ENCODE measurements at regions not wholly inside any gene's neighbourhood (a gene's known extent, or its start where the extent isn't known, plus 50 kb on each side); places are given as distances from the start of the nearest gene placed in this dataset.
A peak's percentile ranks its signal among the peaks of the same experiment; 100 is the strongest.

DNA sequence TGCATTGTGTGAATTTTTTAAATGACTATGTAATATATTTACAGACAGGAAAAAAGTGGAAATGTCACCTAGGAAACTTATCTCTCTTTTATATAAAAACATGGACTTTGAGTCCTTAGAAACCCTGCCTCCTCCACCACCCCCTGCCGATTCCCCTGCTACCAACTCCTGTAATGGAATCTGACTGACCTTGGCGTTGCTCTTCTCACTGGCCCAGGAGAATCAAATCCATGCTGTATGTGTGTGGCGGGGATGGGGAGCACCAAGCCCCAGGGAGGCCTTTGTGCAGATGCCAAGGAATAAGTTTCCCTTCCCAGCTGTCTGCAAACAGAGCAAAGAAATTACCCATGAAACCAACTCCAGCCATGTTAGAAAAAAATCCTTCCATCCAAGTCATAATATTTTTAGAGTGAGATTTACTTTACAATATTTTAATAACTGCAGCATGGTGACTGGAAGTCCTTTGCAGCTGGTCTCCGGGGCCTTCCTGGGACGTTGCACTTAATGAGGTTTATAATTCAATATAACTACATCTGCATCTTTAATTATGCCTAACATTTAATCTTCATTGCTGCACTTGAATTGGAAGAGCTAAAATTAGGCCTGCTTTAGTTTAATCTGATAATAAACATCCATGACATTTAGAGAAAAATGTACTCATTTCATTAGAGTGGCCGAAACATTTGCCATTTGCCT is 111.4 kb upstream of the CACUL1 start:
- ChIA-PET POLR2A (no interaction called here), CTCF (interaction anchor here (0.6 kb wide), 1 partner anchor 22 kb away, joined by 3 read pairs; no protein-coding TSS in a partner anchor)
- no peaks in the 10 kb centered on the region for H3K36me3 ChIP-seq (ENCODE audit: control insufficient read depth, insufficient read depth, low read length)
- no peak for DNase-seq (ENCODE audit: low read depth)
- H3K4me3 ChIP-seq (ENCODE audit: low read depth, low read length) = no peak overlapping the region
- no peaks in the 10 kb centered on the region for H3K27me3 ChIP-seq (ENCODE audit: control insufficient read depth, insufficient read depth, low read length)
- TF ChIP-seq CTCF (IDR thresholded peaks at IDR 0.05; ENCODE audit: insufficient read depth, low read depth, low read length) = no peak

DNA sequence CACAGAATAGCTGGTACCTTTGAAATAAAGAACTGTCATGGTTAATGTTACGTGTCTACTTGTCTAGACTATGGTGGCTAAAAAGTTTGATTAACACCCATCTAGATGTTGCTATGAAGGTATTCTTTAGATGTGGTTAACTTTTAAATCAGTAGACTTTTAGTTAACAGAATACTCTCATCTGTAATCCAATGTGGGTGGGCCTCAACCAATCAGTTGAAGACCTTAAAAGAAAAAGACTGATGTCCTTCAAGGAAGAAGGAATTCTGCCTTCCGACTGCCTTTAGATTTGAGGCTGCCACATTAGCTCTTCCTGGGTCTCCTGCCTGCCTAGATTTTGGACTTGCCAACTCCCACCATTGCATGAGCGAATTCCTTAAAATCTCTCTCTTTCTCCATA is 113.0 kb upstream of the CACUL1 start:
- Histone ChIP-seq H3K4me3 (ENCODE audit: low read depth, low read length) (no peak overlapping the region), H3K27me3 (ENCODE audit: control insufficient read depth, insufficient read depth, low read length) (no peaks in the 10 kb centered on the region), H3K36me3 (ENCODE audit: control insufficient read depth, insufficient read depth, low read length) (no peaks in the 10 kb centered on the region)
- no peak for TF ChIP-seq CTCF (IDR thresholded peaks at IDR 0.05; ENCODE audit: insufficient read depth, low read depth, low read length)
- DNase-seq (ENCODE audit: low read depth) = no peak
- POLR2A ChIA-PET = no interaction called here
- CTCF ChIA-PET = no interaction called here

GRCh38 chr10:118868589-118868988 is 113.8 kb upstream of the CACUL1 start:
- no peak for DNase-seq (ENCODE audit: low read depth)
- Histone ChIP-seq H3K36me3 (ENCODE audit: control insufficient read depth, insufficient read depth, low read length) (no peaks in the 10 kb centered on the region), H3K27me3 (ENCODE audit: control insufficient read depth, insufficient read depth, low read length) (no peaks in the 10 kb centered on the region), H3K4me3 (ENCODE audit: low read depth, low read length) (no peak overlapping the region)
- ChIA-PET CTCF (no interaction called here), POLR2A (no interaction called here)
- TF ChIP-seq CTCF (IDR thresholded peaks at IDR 0.05; ENCODE audit: insufficient read depth, low read depth, low read length) = no peak

GRCh38 chr10:118870467-118871243 is 115.9 kb upstream of the CACUL1 start:
- ChIA-PET CTCF (interaction anchor here (0.6 to 1.1 kb wide), 2 partner anchors 21 to 288 kb away, joined by 3 to 7 read pairs; no protein-coding TSS in a partner anchor), POLR2A (no interaction called here)
- Histone ChIP-seq H3K4me3 (ENCODE audit: low read depth, low read length) (no peak overlapping the region), H3K36me3 (ENCODE audit: control insufficient read depth, insufficient read depth, low read length) (no peaks in the 10 kb centered on the region), H3K27me3 (ENCODE audit: control insufficient read depth, insufficient read depth, low read length) (no peaks in the 10 kb centered on the region)
- no peak for TF ChIP-seq CTCF (IDR thresholded peaks at IDR 0.05; ENCODE audit: insufficient read depth, low read depth, low read length)
- DNase-seq (ENCODE audit: low read depth) = peak; percentile 10

DNA sequence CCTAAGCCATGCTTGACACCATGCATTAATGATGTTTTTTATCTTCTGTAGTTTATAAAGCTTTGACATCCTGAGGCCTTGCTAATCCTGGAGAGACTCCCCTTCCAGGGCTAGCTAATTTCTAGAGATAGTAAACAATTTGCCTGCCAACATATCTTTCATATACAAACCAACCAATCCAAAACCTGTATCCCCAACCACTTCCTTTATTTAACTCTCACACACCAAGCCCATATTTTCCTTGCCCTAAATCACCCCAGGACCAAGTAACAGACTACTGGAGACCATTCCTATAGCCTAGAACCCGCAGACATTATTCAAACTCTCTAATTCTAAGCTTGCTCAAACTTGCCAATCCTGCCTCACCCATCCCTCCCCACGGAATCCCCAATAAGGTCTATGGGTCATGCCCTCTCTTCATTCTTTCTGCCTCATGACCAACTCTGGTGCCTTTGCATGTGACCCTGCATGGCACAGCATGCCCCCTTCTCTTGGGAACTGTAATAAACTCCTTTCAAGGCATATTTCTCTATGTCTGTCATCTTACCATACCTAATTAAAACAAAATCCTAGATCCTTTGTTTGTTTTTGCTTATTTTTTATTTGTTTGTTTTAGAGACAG is 116.6 kb upstream of the CACUL1 start:
- POLR2A ChIA-PET = no interaction called here

More for the DNA sequence above, 116.6 kb upstream of the CACUL1 start:
- H3K4me3 ChIP-seq (ENCODE audit: low read depth, low read length) = no peak overlapping the region
- TF ChIP-seq CTCF (IDR thresholded peaks at IDR 0.05; ENCODE audit: insufficient read depth, low read depth, low read length) = no peak
- CTCF ChIA-PET = interaction anchor here (0.6 kb wide), 1 partner anchor 135 kb away, joined by 3 read pairs; no protein-coding TSS in a partner anchor
- H3K27me3 ChIP-seq (ENCODE audit: control insufficient read depth, insufficient read depth, low read length) = no peaks in the 10 kb centered on the region
- H3K36me3 ChIP-seq (ENCODE audit: control insufficient read depth, insufficient read depth, low read length) = no peaks in the 10 kb centered on the region
- no peak for DNase-seq (ENCODE audit: low read depth)

Measured in BJ (cell line).